ENCODE measurements at regions not wholly inside any gene's neighbourhood (a gene's known extent, or its start where the extent isn't known, plus 50 kb on each side); places are given as distances from the start of the nearest gene placed in this dataset.
"Not testable (repeated sequence)": the region's sequence is repeated elsewhere in the genome, so short reads cannot be mapped to it uniquely, and the experiment has no call there.

- not testable (repeated sequence) for H3K4me1 ChIP-seq (ENCODE audit: control insufficient read depth, insufficient read depth, low read length); H3K36me3 ChIP-seq (ENCODE audit: control insufficient read depth in 2 of 2, insufficient read depth in 2 of 2, low read length in 2 of 2); H3K9me3 ChIP-seq (ENCODE audit: control insufficient read depth in 2 of 2, low read length in 2 of 2); H3K4me3 ChIP-seq (ENCODE audit: low read length in 2 of 2); H3K9ac ChIP-seq (ENCODE audit: low read length in 2 of 2); H3K27me3 ChIP-seq (ENCODE audit: control insufficient read depth in 1 of 2, insufficient read depth in 2 of 2, low read length in 2 of 2); H3K27ac ChIP-seq (ENCODE audit: low read length)
These were observed 55.6 kb upstream of the NBPF26 start for GRCh38 chr1:120668187-120668586.

All from stomach smooth muscle (tissue), 2 donors.